HG03571 (cell line): ENCODE measurements at regions not wholly inside any gene's neighbourhood (a gene's known extent, or its start where the extent isn't known, plus 50 kb on each side); places are given as distances from the start of the nearest gene placed in this dataset.
"Not testable (repeated sequence)": the region's sequence is repeated elsewhere in the genome, so short reads cannot be mapped to it uniquely, and the experiment has no call there.

ENCODE experiments used
- ATAC-seq: cut with Tn5 transposase; IDR thresholded peaks from one replicate; pipeline ENCODE4 v1.9.1; 2021; ENCODE audit not compliant: unreplicated experiment

- no peak for ATAC-seq
Measured at GRCh38 chr12:91767237-91767636, 378.4 kb downstream of the BTG1 start.

GRCh38 chr12:91766454-91766853 is 379.2 kb downstream of the BTG1 start:
- no peak for ATAC-seq

- ATAC-seq: no peak
Measured at GRCh38 chr12:91763654-91764370, 381.8 kb downstream of the BTG1 start.

DNA sequence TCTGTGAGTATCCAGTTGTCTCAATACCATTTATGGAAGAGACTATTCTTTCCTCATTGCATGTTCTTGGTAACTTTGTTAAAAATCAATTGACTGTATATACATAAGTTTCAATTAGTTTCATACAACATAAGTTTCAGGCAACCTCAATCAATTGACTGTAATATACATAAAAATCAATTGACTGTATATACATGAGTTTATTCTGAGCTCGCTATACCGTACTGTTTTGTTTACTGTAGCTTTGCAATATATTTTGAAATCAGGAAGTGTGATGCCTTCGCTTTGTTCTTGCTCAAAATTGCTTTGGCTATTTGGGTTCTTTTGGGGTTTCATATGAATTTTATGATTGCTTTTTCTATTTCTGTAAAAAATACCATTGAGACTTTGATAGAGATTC is 392.0 kb downstream of the BTG1 start:
- no peak for ATAC-seq

DNA sequence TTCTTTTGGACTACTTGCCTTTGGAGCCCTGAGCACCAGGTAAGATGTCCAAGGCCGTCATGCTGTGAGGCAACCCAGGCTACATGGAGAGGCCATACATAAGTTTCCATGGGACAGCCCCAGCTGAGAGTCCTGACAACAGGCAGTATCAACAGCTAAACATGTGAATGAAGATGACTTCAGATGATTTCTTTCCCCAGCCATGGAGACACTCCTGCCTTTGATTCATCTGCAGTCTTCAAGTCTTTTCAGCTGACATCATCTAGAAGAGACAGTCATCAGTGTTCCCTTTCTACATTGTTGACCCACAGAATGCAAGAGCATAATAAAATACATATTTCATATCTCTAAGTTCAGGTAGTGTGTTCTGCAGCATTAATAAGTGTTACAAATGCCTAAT is 398.7 kb downstream of the BTG1 start:
- ATAC-seq: no peak

DNA sequence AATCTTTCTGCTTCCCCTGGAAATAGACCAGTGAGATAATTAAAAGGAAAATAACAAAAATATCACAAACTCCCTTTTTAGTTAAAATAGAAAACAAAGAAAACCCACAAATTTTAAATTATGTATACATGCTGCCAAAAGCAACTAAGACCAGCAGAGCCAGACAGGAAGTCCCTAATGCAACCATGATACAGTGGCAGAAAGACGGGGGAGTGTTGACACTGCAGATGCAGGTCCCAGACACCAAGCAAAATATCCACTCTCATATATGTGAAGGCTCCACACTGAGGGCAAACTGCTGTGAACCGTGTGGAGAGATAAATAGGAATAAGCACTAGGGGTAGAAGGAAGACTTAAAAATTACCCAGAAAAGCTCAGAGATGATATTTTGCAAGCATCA is 401.0 kb downstream of the BTG1 start:
- no peak for ATAC-seq

DNA sequence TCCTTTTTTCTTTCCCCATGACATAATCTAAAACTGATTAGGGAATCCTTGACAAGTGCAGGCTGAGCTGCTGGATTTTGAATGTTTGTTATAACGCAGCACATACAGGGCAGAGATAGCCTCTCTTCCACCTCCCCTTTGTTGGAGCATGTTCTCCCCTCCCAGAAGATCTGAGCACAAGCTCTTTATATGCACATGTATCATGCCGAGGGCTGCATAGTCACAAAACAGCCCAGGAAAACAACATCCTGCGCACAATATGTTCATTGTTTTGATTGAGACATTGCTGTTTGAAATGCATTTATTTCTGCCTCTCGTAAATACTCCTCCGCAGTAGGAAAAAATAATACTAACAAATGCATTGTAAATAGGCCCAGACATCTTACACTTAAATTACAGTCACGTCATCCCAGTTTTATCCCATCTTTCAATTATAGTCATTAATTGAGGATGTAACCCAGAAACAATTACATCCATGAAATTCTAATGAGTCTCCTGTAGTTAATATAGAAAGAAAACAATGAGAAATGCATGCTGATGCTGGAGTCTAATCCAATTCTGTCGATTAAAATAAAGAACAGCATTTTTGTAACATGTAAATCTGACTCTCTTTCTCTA is 401.8 kb downstream of the BTG1 start:
- ATAC-seq: no peak

DNA sequence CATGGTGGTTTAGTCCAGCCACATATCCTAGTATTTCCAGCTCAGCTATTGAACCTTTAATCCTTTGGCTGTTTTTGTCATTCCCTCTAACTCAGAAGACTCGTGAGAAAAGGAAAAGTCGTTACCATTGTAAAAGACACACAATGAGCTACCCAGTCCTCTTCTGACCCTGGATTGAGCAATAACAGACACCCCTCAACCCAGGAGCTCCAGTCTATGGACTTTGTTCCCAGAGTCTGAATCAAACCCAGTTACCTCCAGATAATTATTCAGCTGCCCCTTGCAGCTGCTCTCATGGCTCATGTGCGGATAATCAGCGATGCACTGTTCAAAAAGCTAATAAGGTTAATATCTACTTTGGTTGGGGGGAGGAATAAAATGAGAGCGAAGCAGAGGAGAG is 402.4 kb downstream of the BTG1 start:
- no peak for ATAC-seq

DNA sequence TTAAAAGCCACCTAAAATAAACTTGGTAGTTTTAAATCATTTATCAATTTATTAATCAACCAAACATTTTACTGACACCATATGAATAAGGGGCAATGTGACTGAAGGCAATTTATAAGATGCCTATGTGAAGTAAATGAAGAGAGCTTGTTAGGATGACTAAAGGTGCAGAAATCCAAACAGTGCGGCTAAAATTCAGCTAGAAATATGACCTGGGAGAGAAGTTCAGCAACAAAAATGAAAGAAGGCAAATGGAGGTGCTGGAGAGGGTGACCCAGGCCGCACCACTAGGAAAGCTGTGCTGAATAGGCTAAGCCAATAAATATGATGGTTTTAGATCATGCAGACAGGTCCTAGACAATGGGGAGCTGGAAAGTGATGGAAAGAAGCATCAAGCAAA is 403.7 kb downstream of the BTG1 start:
- ATAC-seq: no peak

GRCh38 chr12:91733846-91734245 is 411.8 kb downstream of the BTG1 start:
- not testable (repeated sequence) for ATAC-seq

- ATAC-seq: no peak
Measured at GRCh38 chr12:91732086-91732485, 413.6 kb downstream of the BTG1 start.

- no peak for ATAC-seq
Measured at GRCh38 chr12:91729543-91729942, 416.1 kb downstream of the BTG1 start.

GRCh38 chr12:91723191-91723590 is 422.5 kb downstream of the BTG1 start:
- ATAC-seq: no peak

DNA sequence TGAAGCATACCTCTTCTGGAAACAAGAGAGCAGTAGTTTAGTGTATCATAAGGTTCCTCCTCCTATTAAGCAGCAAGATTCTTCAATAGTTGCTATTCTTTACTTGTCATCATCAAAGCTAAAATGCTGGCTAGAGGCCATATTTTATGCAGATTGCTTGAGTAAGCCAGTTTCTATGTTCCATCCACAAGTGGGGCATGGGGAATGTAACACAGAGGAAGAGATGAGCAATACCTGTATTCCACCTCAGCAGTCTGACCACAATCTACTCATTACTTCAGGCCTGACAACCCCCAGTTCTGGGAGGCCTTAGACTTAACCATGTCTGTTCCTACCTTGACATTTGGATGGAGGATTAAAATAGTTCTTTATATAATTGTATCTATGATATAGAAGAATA is 423.6 kb downstream of the BTG1 start:
- ATAC-seq: no peak

GRCh38 chr12:91721023-91721422 is 424.6 kb downstream of the BTG1 start:
- ATAC-seq: no peak

DNA sequence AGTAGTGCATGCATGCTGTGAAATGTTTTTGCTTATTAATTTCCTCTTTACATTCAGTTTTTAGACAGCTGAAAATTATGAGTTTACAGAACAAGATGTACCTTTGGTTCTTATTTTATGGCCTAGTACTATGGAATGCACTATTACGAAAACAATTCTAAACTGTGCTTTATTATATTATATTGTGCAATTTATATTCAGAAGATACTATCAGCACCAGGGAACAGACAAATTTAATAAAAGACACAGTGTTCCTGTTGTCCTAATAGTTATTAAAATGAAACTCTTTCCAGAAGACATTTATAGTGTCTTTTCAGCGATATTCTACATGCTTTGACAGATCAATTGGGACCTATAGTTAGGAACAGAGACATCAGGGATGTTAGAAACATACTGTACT is 427.3 kb downstream of the BTG1 start:
- no peak for ATAC-seq

- no peak for ATAC-seq
Measured at GRCh38 chr12:91717804-91718203, 427.8 kb downstream of the BTG1 start.

DNA sequence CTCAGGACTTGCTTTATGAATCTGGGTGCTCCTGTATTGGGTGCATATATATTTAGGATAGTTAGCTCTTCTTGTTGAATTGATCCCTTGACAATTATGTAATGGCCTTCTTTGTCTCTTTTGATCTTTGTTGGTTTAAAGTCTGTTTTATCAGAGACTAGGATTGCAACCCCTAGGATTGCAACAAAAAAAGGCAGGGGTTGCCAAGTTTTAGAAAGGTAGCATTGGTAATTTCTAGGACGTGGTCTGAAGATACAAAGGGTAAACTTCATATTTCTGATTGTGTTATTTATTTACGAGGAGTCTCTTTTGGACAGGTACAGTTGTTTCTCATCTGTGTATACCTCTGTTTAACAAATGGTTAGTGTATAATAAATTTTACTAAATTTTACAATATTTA is 433.7 kb downstream of the BTG1 start:
- not testable (repeated sequence) for ATAC-seq

- ATAC-seq: no peak
Measured at GRCh38 chr12:91706466-91706865, 439.2 kb downstream of the BTG1 start.

GRCh38 chr12:91704446-91704845 is 441.2 kb downstream of the BTG1 start:
- ATAC-seq: no peak

GRCh38 chr12:91703491-91704283 is 442.0 kb downstream of the BTG1 start:
- ATAC-seq: no peak

GRCh38 chr12:91702843-91703425 is 442.7 kb downstream of the BTG1 start:
- ATAC-seq: no peak
